ENCODE measurements at regions not wholly inside any gene's neighbourhood (a gene's known extent, or its start where the extent isn't known, plus 50 kb on each side); places are given as distances from the start of the nearest gene placed in this dataset.

- H2AFZ ChIP-seq (ENCODE audit: control insufficient read depth, low read depth, low read length): no peak overlapping the region
- no peak overlapping the region for H3K9ac ChIP-seq (ENCODE audit: control insufficient read depth, insufficient read depth, low read length)
- H3K27ac ChIP-seq (ENCODE audit: control insufficient read depth, insufficient read depth): no peak overlapping the region
- BruUV-seq (replicated peaks): no TSS peak
- WGBS (ENCODE audit: insufficient coverage, insufficient replicate concordance, low lambda C conversion rate, missing lambda C conversion rate): 0% methylated on average over 2 of the region's 2 CpGs
- H3K27me3 ChIP-seq (replicated peaks in 1 of 2; ENCODE audit: control insufficient read depth in 2 of 2, insufficient read depth in 2 of 2, low read length in 1 of 2): no peaks in the 10 kb centered on the region; a peak in 1 of 4 replicates
- intact Hi-C loops (cut with micrococcal nuclease; ENCODE audit: unreplicated experiment): no loop called here
- no peaks in the 10 kb centered on the region for H4K20me1 ChIP-seq (ENCODE audit: control insufficient read depth, insufficient read depth)
- ChIA-PET SMC1A (ENCODE audit: uncharacterized antibody, unreplicated experiment) (no interaction called here), RAD21 (ENCODE audit: unreplicated experiment) (no interaction called here), POLR2A (no interaction called here), CTCF (no interaction called here)
- in situ Hi-C loops (cut with MboI): no loop called here
- no peak overlapping the region for H3K4me2 ChIP-seq (ENCODE audit: control insufficient read depth, insufficient read depth)
- no peak overlapping the region for H3K4me3 ChIP-seq
- ATAC-seq: no peak
- H3K4me1 ChIP-seq (ENCODE audit: control insufficient read depth, insufficient read depth, low read length): no peaks in the 10 kb centered on the region
- TF ChIP-seq PRDM15 (CRISPR knock-in tag; IDR thresholded peaks at IDR 0.05) (no peak), MLLT1 (IDR thresholded peaks at IDR 0.05) (no peak)
- H3K9me3 ChIP-seq (replicated peaks; ENCODE audit: control insufficient read depth, insufficient read depth, low read length): no peaks in the 10 kb centered on the region
- H3K36me3 ChIP-seq (ENCODE audit: control insufficient read depth in 2 of 2, insufficient read depth in 2 of 2, low read length in 1 of 2): no peaks in the 10 kb centered on the region
- no peak for DNase-seq (ENCODE audit: low read depth, low spot score)
- no peaks in the 10 kb centered on the region for H3K79me2 ChIP-seq (ENCODE audit: control insufficient read depth, insufficient read depth, low read length)
- FAIRE-seq: no peak
These were observed 188.2 kb upstream of the CTBP2 start for GRCh38 chr10:125348536-125348935.
